Ishikawa (cell line): ENCODE measurements at regions not wholly inside any gene's neighbourhood (a gene's known extent, or its start where the extent isn't known, plus 50 kb on each side); places are given as distances from the start of the nearest gene placed in this dataset.

Experiments
- CEBPB ChIP-seq: IDR thresholded peaks from 2 replicates; pipeline ENCODE4 v1.6.1; 2012
- CREB1 ChIP-seq: IDR thresholded peaks from 2 replicates; pipeline ENCODE4 v1.6.1; 2012; ENCODE audit warnings: low read depth
- EGR1 ChIP-seq: IDR thresholded peaks from 2 replicates; pipeline ENCODE4 v1.6.1; 2012
- EP300 ChIP-seq: IDR thresholded peaks from 2 replicates; pipeline ENCODE4 v1.6.1; 2012; ENCODE audit warnings: borderline replicate concordance
- FOXM1 ChIP-seq: IDR thresholded peaks from 2 replicates; pipeline ENCODE4 v1.6.1; 2012; ENCODE audit warnings: low read depth, borderline replicate concordance
- MAX ChIP-seq: IDR thresholded peaks from 2 replicates; pipeline ENCODE4 v1.6.1; 2012
- NFIC ChIP-seq: IDR thresholded peaks from 2 replicates; pipeline ENCODE4 v1.6.1; 2012
- RAD21 ChIP-seq: IDR thresholded peaks from 2 replicates; pipeline ENCODE4 v1.6.1; 2012; ENCODE audit warnings: low read depth
- REST ChIP-seq: IDR thresholded peaks from 2 replicates; pipeline ENCODE4 v1.6.1; 2012; ENCODE audit warnings: low read depth, mild to moderate bottlenecking
- TAF1 ChIP-seq: IDR thresholded peaks from 2 replicates; pipeline ENCODE4 v1.6.1; 2012; ENCODE audit warnings: low read depth, mild to moderate bottlenecking
- TCF12 ChIP-seq: IDR thresholded peaks from 2 replicates; pipeline ENCODE4 v1.6.1; 2012; ENCODE audit warnings: low read depth
- TEAD4 ChIP-seq: IDR thresholded peaks from 2 replicates; pipeline ENCODE4 v1.6.1; 2012
- USF1 ChIP-seq: IDR thresholded peaks from 2 replicates; pipeline ENCODE4 v1.6.1; 2012
- YY1 ChIP-seq: IDR thresholded peaks from 2 replicates; pipeline ENCODE4 v1.6.1; 2012; ENCODE audit warnings: low read depth
- ZBTB7A ChIP-seq: IDR thresholded peaks from 2 replicates; pipeline ENCODE4 v1.6.1; 2012; ENCODE audit warnings: low read depth

- TF ChIP-seq NFIC = no peak
Observed at GRCh38 chr3:41050144-41050543, 149.2 kb upstream of the CTNNB1 start.

- TF ChIP-seq NFIC (no peak), TEAD4 (no peak), RAD21 (no peak), CEBPB (no peak), TAF1 (no peak), EP300 (no peak), EGR1 (no peak)
Observed at GRCh38 chr3:41053220-41053619, 146.1 kb upstream of the CTNNB1 start.

- TF ChIP-seq FOXM1 = no peak
- TF ChIP-seq USF1 = no peak
- TF ChIP-seq YY1 = no peak
- TF ChIP-seq MAX = no peak
- no peak for TF ChIP-seq TCF12
- TF ChIP-seq TEAD4 = no peak
- TF ChIP-seq CREB1 = no peak
- TF ChIP-seq RAD21 = no peak
- TF ChIP-seq REST = no peak
- TF ChIP-seq CEBPB = no peak
- TF ChIP-seq ZBTB7A = no peak
- TF ChIP-seq EGR1 = no peak
- TF ChIP-seq EP300 = no peak
- TF ChIP-seq NFIC = no peak
Observed at GRCh38 chr3:41060106-41060505, 139.2 kb upstream of the CTNNB1 start.

- TF ChIP-seq YY1 = no peak
- TF ChIP-seq FOXM1 = no peak
Observed at GRCh38 chr3:41064070-41064469, 135.2 kb upstream of the CTNNB1 start.

- TF ChIP-seq YY1 (no peak), EP300 (no peak), TEAD4 (no peak), TAF1 (no peak), USF1 (no peak), CREB1 (no peak), NFIC (no peak), REST (no peak), CEBPB (no peak), FOXM1 (no peak), ZBTB7A (no peak), RAD21 (no peak), MAX (no peak), TCF12 (no peak)
Observed at GRCh38 chr3:41064526-41064925, 134.8 kb upstream of the CTNNB1 start.

GRCh38 chr3:41065340-41065739 lies 134.0 kb upstream of the CTNNB1 start:
- TF ChIP-seq CEBPB = no peak
- TF ChIP-seq YY1 = no peak
- TF ChIP-seq FOXM1 = no peak
- TF ChIP-seq CREB1 = no peak
- TF ChIP-seq MAX = no peak
- TF ChIP-seq TAF1 = no peak
- no peak for TF ChIP-seq TEAD4
- TF ChIP-seq ZBTB7A = no peak
- TF ChIP-seq EP300 = no peak
- TF ChIP-seq RAD21 = no peak
- TF ChIP-seq TCF12 = no peak
- no peak for TF ChIP-seq REST
- no peak for TF ChIP-seq NFIC
- no peak for TF ChIP-seq USF1
